Small intestine (tissue), 7 donors: ENCODE measurements at regions not wholly inside any gene's neighbourhood (a gene's known extent, or its start where the extent isn't known, plus 50 kb on each side); places are given as distances from the start of the nearest gene placed in this dataset.

Experiments used
- DNase-seq, 2 donors: peaks; one replicate each; pipeline versions ENCODE4 v3.0.0 to v3.0.0-alpha.2; 2013
- FAIRE-seq: peaks from 2 replicates; lab custom pipeline; 2012; peaks lifted over from hg19 to GRCh38; lab: Jason Lieb, UNC
- H3K27ac ChIP-seq, 3 donors: one replicate each; pipeline ENCODE4 v1.5.1; 2013; ENCODE audit warnings: low read length in 2 of 3, mild to moderate bottlenecking in 2 of 3, control low read depth in 1 of 3, inconsistent platforms in 1 of 3, low read depth in 1 of 3, moderate library complexity in 1 of 3
- H3K27me3 ChIP-seq, 3 donors: one replicate each; pipeline ENCODE4 v1.6.1; 2013; ENCODE audit warnings: low read length in 3 of 3, inconsistent platforms in 1 of 3; ENCODE audit not compliant: control insufficient read depth in 3 of 3, insufficient read depth in 3 of 3
- H3K36me3 ChIP-seq, 3 donors: one replicate each; pipeline ENCODE4 v1.6.1; 2013; ENCODE audit warnings: low read length in 3 of 3, inconsistent platforms in 1 of 3, low read depth in 1 of 3, mild to moderate bottlenecking in 1 of 3, moderate library complexity in 1 of 3; ENCODE audit not compliant: control insufficient read depth in 3 of 3, insufficient read depth in 2 of 3
- H3K4me1 ChIP-seq, 3 donors: one replicate each; pipeline ENCODE4 v1.6.1; 2013; ENCODE audit warnings: low read length in 2 of 3, inconsistent platforms in 1 of 3, low read depth in 1 of 3, mild to moderate bottlenecking in 1 of 3, moderate library complexity in 1 of 3; ENCODE audit not compliant: control insufficient read depth in 3 of 3, insufficient read depth in 2 of 3
- H3K4me3 ChIP-seq, 3 donors: one replicate each; pipeline ENCODE4 v1.5.1; 2013; ENCODE audit warnings: low read length in 3 of 3, control low read depth in 1 of 3, inconsistent platforms in 1 of 3, low read depth in 1 of 3, mild to moderate bottlenecking in 1 of 3, moderate library complexity in 1 of 3
- H3K9me3 ChIP-seq, 2 donors: one replicate each; pipeline ENCODE4 v1.6.1; 2013; ENCODE audit warnings: low read depth in 1 of 2, low read length in 1 of 2; ENCODE audit not compliant: control insufficient read depth in 2 of 2, insufficient read depth in 1 of 2
- WGBS, 3 donors: extraction: QIAGEN DNeasy Blood & Tissue Kit; methylation state at CpG; one replicate each; pipeline ENCODE4 v1.1.7; 2013; 5-methylcytosine and 5-hydroxymethylcytosine counted together
- donor health status: healthy with polysubstance abuse.
- donor health status: control.
- donor health status: control.
- donor health status: Bipolar disorder and iron deficiency.
- donor health status: healthy.

DNA sequence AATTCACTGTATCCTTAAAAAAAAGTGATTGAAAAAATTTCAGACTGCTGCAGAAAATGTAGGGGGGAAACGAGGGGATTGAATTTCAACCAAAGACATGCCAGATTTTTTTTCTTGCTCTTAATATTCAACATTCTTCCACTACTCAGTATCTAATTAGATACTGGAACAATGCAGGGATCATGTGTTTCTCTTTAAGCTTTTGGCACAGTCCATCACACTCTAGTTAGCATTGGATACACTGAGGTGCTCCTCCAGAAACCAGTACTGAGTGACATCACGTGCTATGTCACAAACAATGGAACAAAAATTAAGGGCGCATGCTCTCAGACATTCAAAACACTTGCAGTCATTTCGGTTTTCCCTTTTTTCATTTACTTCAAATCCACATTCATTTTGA, 298.6 kb upstream of the PSMD7 start:
- peaks cover 0 to 2% (median 0%) of the 10 kb centered on the region in 3 donors for H3K4me1 ChIP-seq
- 70 to 87% (median 83%) methylated on average over 4 of the region's 4 CpGs for WGBS, 3 donors
- no peaks in the 10 kb centered on the region for H3K9me3 ChIP-seq
- H3K27ac ChIP-seq: no peak overlapping the region
- DNase-seq (no peak), FAIRE-seq (no peak)
- H3K27me3 ChIP-seq: no peaks in the 10 kb centered on the region
- no peaks in the 10 kb centered on the region for H3K36me3 ChIP-seq
- H3K4me3 ChIP-seq: no peak overlapping the region

GRCh38 chr16:73997340-73997711, 299.3 kb upstream of the PSMD7 start:
- no peak for FAIRE-seq

DNA sequence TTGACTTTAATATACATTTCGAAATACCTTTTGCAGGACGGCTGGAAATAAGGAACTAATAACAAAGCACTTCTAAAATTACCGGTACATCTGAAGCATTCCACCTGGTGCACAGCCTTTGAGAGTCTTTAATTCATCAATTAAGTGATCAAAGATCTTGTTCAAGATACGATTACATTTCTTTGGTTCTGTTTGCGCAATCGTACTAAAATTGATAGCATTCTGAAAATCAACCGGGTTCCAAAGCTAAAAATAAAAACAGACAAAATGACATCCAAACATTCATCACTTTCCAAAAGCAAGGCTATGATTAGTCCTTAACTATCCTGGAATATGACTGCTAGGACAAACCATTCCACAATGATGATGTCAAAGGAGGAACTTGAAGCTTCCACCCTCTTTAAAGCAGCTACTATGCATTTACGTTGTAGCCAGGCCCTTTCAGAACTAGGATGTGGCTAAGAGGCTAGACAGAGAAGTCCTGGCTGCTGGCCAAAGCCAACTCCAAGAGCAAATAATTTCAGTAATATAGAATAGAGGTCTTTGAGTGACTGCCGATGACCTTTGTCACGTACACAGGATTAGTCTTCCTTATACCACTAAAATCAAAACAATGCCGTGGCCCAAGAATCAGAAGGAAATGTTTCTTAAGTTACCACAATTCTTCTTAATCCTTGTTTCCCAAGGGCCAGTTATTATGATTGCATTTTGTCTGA, 299.8 kb upstream of the PSMD7 start:
- FAIRE-seq (no peak), DNase-seq (peak; percentile 31 to 80)
- no peaks in the 10 kb centered on the region for H3K9me3 ChIP-seq
- no peaks in the 10 kb centered on the region for H3K36me3 ChIP-seq
- H3K27me3 ChIP-seq: no peaks in the 10 kb centered on the region
- no peak overlapping the region for H3K4me3 ChIP-seq
- H3K4me1 ChIP-seq: peaks cover 0 to 2% (median 0%) of the 10 kb centered on the region in 3 donors
- 33 to 52% (median 49%) methylated on average over 11 of the region's 11 CpGs for whole genome bisulfite sequencing, 3 donors
- no peak overlapping the region for H3K27ac ChIP-seq

More at GRCh38 chr16:73997340-73997711, 299.3 kb upstream of the PSMD7 start:
- Histone ChIP-seq H3K9me3 (no peaks in the 10 kb centered on the region), H3K4me3 (no peak overlapping the region), H3K36me3 (no peaks in the 10 kb centered on the region), H3K27me3 (no peaks in the 10 kb centered on the region), H3K27ac (no peak overlapping the region), H3K4me1 (peaks cover 0 to 2% (median 0%) of the 10 kb centered on the region in 3 donors)
- DNase-seq: no peak
- WGBS, 3 donors: 32 to 45% (median 41%) methylated on average over 3 of the region's 3 CpGs

DNA sequence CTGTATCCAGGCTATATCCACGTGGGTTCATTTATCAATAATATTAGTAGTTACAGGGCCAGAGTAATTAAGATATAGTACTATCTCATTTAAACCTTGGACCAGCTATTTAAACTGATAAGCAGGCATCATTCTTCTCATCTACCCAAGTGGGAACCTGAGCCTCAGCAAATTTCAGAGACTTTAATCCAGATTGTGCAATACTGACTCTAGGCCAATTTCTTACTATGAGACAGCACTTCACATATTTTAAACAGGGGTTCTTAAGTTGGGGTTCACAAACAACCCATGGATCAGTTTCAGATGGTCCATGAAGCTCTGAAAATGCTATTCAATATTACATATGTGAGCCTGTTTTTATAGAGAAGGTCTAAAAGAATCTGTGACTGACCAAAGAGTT, 302.7 kb upstream of the PSMD7 start:
- peaks cover 0 to 2% (median 0%) of the 10 kb centered on the region in 3 donors for H3K4me1 ChIP-seq
- no peaks in the 10 kb centered on the region for H3K27me3 ChIP-seq
- FAIRE-seq: no peak
- no peaks in the 10 kb centered on the region for H3K9me3 ChIP-seq
- no peaks in the 10 kb centered on the region for H3K36me3 ChIP-seq
- peak in 1 of 2 donors; percentile 2 for DNase-seq
- H3K4me3 ChIP-seq: no peak overlapping the region
- H3K27ac ChIP-seq: no peak overlapping the region
- 6 to 50% (median 23%) methylated on average over 1 of the region's 1 CpG for WGBS, 3 donors

DNA sequence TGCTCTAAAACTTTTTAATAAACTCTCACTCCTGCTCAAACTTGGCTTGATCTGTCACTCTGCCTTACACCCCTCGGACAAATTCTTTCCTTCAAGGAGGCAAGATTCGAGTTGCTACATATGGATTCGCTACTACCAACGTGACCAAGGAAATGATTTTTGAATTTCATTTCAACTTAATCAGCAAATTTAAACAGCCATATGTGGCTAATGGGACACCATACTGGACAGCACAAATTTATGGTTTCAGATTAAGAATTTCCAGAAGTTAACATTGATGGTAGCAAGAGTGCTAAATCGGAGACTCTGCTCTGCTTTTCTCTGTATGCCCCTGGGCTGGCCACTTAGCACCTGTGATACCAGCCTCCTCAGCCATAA, 318.2 kb upstream of the PSMD7 start:
- Histone ChIP-seq H3K27me3 (peaks cover 0 to 2% (median 0%) of the 10 kb centered on the region in 3 donors), H3K27ac (no peak overlapping the region), H3K9me3 (no peaks in the 10 kb centered on the region), H3K36me3 (no peaks in the 10 kb centered on the region), H3K4me1 (no peaks in the 10 kb centered on the region), H3K4me3 (no peak overlapping the region)
- no peak for DNase-seq
- FAIRE-seq: no peak
- 87 to 90% (median 89%) methylated on average over 5 of the region's 5 CpGs for WGBS, 3 donors

GRCh38 chr16:73976644-73977043, 320.0 kb upstream of the PSMD7 start:
- FAIRE-seq (no peak), DNase-seq (no peak)
- no peak overlapping the region for H3K4me3 ChIP-seq
- WGBS, 3 donors: 75 to 79% (median 79%) methylated on average over 3 of the region's 3 CpGs
- H3K9me3 ChIP-seq: no peaks in the 10 kb centered on the region
- no peak overlapping the region for H3K27ac ChIP-seq
- peaks cover 0 to 2% (median 0%) of the 10 kb centered on the region in 3 donors for H3K27me3 ChIP-seq
- no peaks in the 10 kb centered on the region for H3K36me3 ChIP-seq
- no peaks in the 10 kb centered on the region for H3K4me1 ChIP-seq

DNA sequence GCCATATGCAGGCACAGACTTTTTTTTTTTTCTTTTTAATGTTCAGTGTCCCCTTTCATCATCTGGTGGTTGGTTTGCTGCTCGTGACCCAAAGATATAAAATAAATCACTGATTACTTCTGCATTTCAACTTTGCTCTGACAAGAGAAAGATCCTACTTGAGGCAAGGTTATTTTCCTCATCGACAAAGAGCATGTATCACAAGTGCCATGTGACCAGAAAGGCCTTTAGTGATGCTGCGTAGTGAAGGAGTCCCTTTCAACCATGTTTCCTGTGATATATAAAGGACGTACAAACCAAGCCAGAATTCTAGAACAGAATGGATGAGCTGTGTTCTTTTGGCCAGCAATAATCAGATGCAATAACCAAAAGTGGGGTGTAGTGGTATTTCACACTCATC, 323.4 kb upstream of the PSMD7 start:
- DNase-seq (no peak), FAIRE-seq (no peak)
- H3K4me1 ChIP-seq: no peaks in the 10 kb centered on the region
- no peak overlapping the region for H3K27ac ChIP-seq
- no peaks in the 10 kb centered on the region for H3K9me3 ChIP-seq
- peaks cover 0 to 2% (median 0%) of the 10 kb centered on the region in 3 donors for H3K27me3 ChIP-seq
- H3K36me3 ChIP-seq: no peaks in the 10 kb centered on the region
- 72 to 77% (median 76%) methylated on average over 4 of the region's 4 CpGs for WGBS, 3 donors
- H3K4me3 ChIP-seq: no peak overlapping the region

- WGBS, 3 donors: 81 to 90% (median 82%) methylated on average over 5 of the region's 5 CpGs
- no peaks in the 10 kb centered on the region for H3K4me1 ChIP-seq
- peaks cover 0 to 4% of the 10 kb centered on the region in 2 donors for H3K9me3 ChIP-seq
- H3K36me3 ChIP-seq: no peaks in the 10 kb centered on the region
- FAIRE-seq (no peak), DNase-seq (no peak)
- no peak overlapping the region for H3K4me3 ChIP-seq
- no peak overlapping the region for H3K27ac ChIP-seq
- H3K27me3 ChIP-seq: no peaks in the 10 kb centered on the region
Observed at GRCh38 chr16:73966851-73967250, 329.8 kb upstream of the PSMD7 start.

DNA sequence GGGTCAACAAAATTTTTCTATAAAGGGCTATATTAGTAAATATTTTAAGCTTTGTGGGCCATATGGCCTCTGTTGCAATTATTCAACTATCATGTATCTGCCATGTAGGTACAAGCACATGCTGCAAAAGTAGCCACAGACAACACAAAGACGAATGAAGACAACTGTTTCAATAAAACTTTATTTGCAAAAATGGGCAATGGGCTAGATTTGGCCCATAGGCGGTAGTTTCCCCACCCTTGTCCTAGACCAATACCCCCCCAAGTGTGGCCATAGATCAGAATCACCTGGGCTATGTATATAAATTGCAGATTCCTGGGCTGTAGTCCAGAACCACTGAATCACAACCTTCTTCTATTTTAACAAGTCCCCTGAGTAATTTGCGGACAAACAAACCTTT, 331.0 kb upstream of the PSMD7 start:
- Histone ChIP-seq H3K4me3 (no peak overlapping the region), H3K36me3 (no peaks in the 10 kb centered on the region), H3K4me1 (no peaks in the 10 kb centered on the region), H3K27ac (no peak overlapping the region), H3K9me3 (peaks cover 0 to 4% of the 10 kb centered on the region in 2 donors), H3K27me3 (no peaks in the 10 kb centered on the region)
- no peak for DNase-seq
- WGBS, 3 donors: 83 to 89% (median 85%) methylated on average over 3 of the region's 3 CpGs
- FAIRE-seq: no peak
